Peyer's patch (tissue), 4 donors: ENCODE measurements at regions not wholly inside any gene's neighbourhood (a gene's known extent, or its start where the extent isn't known, plus 50 kb on each side); places are given as distances from the start of the nearest gene placed in this dataset.

Source experiments
- POLR2A ChIP-seq, 2 donors: fragments of 450-650 bp; IDR thresholded peaks; one replicate each; pipeline ENCODE4 v1.5.1; 2017; ENCODE audit warnings: antibody characterized with exemption in 2 of 2, mild to moderate bottlenecking in 2 of 2, moderate library complexity in 2 of 2
- TF ChIP-seq, protein P1 (sequence below), 6 experiments: fragments of 450-650 bp in 4 of 6; fragments of 200-600 bp in 2 of 6; sonication (generic) in 1 of 6; IDR thresholded peaks; one replicate each; pipeline ENCODE4 v1.5.1; 2017 to 2019; ENCODE audit warnings: antibody characterized with exemption in 6 of 6, mild to moderate bottlenecking in 3 of 6, moderate library complexity in 1 of 6

DNA sequence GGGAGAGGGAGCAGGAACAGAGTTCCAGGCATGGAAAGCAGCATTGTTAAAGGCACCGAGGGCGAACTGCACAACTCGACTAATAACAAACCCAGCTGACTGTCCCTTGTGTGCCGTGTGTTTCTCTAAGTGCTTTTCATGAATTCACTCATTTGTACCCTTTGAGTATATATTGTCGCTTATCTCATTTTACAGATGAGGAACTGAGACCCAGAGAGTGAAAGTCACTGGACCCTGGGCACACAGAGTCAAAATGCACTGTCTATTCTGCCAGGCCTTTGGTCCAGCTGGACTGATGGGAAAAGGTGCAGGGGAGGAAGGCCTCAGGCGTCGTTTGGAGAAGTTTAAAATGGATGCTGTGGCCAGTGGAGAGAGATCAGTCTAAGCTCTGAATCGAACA, 100.7 kb upstream of the GRIK3 start:
- TF ChIP-seq, protein P1, sequence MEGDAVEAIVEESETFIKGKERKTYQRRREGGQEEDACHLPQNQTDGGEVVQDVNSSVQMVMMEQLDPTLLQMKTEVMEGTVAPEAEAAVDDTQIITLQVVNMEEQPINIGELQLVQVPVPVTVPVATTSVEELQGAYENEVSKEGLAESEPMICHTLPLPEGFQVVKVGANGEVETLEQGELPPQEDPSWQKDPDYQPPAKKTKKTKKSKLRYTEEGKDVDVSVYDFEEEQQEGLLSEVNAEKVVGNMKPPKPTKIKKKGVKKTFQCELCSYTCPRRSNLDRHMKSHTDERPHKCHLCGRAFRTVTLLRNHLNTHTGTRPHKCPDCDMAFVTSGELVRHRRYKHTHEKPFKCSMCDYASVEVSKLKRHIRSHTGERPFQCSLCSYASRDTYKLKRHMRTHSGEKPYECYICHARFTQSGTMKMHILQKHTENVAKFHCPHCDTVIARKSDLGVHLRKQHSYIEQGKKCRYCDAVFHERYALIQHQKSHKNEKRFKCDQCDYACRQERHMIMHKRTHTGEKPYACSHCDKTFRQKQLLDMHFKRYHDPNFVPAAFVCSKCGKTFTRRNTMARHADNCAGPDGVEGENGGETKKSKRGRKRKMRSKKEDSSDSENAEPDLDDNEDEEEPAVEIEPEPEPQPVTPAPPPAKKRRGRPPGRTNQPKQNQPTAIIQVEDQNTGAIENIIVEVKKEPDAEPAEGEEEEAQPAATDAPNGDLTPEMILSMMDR (IDR thresholded peaks at IDR 0.05), result no peak
- no peak for TF ChIP-seq POLR2A (IDR thresholded peaks at IDR 0.05)
